Breast epithelium (tissue), 3 donors: ENCODE measurements at regions not wholly inside any gene's neighbourhood (a gene's known extent, or its start where the extent isn't known, plus 50 kb on each side); places are given as distances from the start of the nearest gene placed in this dataset.

Experiments
- CTCF ChIP-seq, 3 donors: fragments of 450-650 bp; IDR thresholded peaks; one replicate each; pipeline ENCODE4 v1.5.1; 2016 to 2017; ENCODE audit warnings: antibody characterized with exemption in 3 of 3, mild to moderate bottlenecking in 3 of 3, moderate library complexity in 3 of 3
- POLR2A ChIP-seq: fragments of 450-650 bp; IDR thresholded peaks from one replicate; pipeline ENCODE4 v1.6.1; 2016; ENCODE audit warnings: antibody characterized with exemption, mild to moderate bottlenecking, moderate library complexity

- TF ChIP-seq CTCF (IDR thresholded peaks at IDR 0.05) (no peak), POLR2A (no peak)
These were observed 1758.1 kb downstream of the MAT2B start for GRCh38 chr5:165263536-165263935.
